SK-N-SH treated with all-trans-retinoic acid at 6 μM for 48 hours (cell line): ENCODE measurements at regions not wholly inside any gene's neighbourhood (a gene's known extent, or its start where the extent isn't known, plus 50 kb on each side); places are given as distances from the start of the nearest gene placed in this dataset.

Source experiments
- ARNTL ChIP-seq: fragments of 450-650 bp; formaldehyde crosslinking; IDR thresholded peaks from 2 replicates; pipeline ENCODE4 v1.5.0; 2020; ENCODE audit warnings: low read depth, mild to moderate bottlenecking, moderate library complexity, borderline replicate concordance
- BACH2 ChIP-seq: fragments of 250-450 bp; sonication (Bioruptor Pico); IDR thresholded peaks from 2 replicates; pipeline ENCODE4 v1.9.0; 2021; ENCODE audit warnings: mild to moderate bottlenecking, borderline replicate concordance
- ESRRG ChIP-seq: fragments of 250-450 bp; sonication (Bioruptor Pico); IDR thresholded peaks from 2 replicates; pipeline ENCODE4 v1.6.1; 2021; ENCODE audit warnings: mild to moderate bottlenecking
- GLIS3 ChIP-seq: fragments of 250-450 bp; sonication (Bioruptor Pico); IDR thresholded peaks from 2 replicates; pipeline ENCODE4 v1.5.0; 2020; ENCODE audit warnings: mild to moderate bottlenecking, moderate library complexity
- ZFP3 ChIP-seq: fragments of 250-450 bp; sonication (Bioruptor Pico); IDR thresholded peaks from 2 replicates; pipeline ENCODE4 v1.5.0; 2020; ENCODE audit warnings: mild to moderate bottlenecking, moderate library complexity
- ZNF8 ChIP-seq: fragments of 450-650 bp; formaldehyde crosslinking; IDR thresholded peaks from 2 replicates; pipeline ENCODE4 v1.5.0; 2020; ENCODE audit warnings: mild to moderate bottlenecking, moderate library complexity
- TF ChIP-seq, protein P1 (sequence below): fragments of 250-450 bp; sonication (Bioruptor Pico); IDR thresholded peaks from 2 replicates; pipeline ENCODE4 v1.5.1; 2020; ENCODE audit warnings: low read depth, mild to moderate bottlenecking, moderate library complexity
- TF ChIP-seq, protein P2 (sequence below): fragments of 250-450 bp; sonication (Bioruptor Pico); IDR thresholded peaks from 2 replicates; pipeline ENCODE4 v1.5.1; 2021; ENCODE audit warnings: mild to moderate bottlenecking, moderate library complexity

DNA sequence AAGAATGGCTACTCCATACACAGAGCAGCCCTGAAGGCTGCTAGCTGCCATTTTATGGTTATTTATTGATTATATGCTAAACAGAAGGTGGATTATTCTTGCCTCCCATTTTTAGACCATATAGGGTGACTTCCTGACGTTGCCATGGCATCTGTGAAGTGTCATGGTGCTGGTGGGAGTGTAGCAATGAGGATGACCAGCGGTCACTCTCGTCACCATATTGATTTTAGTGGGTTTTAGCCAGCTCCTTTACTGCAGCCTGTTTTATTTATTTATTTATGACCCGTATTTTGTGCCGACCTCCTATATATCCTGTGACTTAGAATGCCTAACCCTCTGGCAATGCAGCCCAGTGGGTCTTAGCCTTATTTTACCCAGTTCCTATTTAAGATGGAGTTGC is 553.9 kb downstream of the TNS1 start:
- TF ChIP-seq ZFP3 (no peak), GLIS3 (CRISPR knock-in tag) (no peak), ARNTL (CRISPR knock-in tag) (no peak), ZNF8 (CRISPR knock-in tag) (no peak), ESRRG (CRISPR knock-in tag) (no peak), BACH2 (no peak)
- TF ChIP-seq, protein P1, sequence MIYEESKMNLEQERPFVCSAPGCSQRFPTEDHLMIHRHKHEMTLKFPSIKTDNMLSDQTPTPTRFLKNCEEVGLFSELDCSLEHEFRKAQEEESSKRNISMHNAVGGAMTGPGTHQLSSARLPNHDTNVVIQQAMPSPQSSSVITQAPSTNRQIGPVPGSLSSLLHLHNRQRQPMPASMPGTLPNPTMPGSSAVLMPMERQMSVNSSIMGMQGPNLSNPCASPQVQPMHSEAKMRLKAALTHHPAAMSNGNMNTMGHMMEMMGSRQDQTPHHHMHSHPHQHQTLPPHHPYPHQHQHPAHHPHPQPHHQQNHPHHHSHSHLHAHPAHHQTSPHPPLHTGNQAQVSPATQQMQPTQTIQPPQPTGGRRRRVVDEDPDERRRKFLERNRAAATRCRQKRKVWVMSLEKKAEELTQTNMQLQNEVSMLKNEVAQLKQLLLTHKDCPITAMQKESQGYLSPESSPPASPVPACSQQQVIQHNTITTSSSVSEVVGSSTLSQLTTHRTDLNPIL (CRISPR knock-in tag) = no peak
- TF ChIP-seq, protein P2, sequence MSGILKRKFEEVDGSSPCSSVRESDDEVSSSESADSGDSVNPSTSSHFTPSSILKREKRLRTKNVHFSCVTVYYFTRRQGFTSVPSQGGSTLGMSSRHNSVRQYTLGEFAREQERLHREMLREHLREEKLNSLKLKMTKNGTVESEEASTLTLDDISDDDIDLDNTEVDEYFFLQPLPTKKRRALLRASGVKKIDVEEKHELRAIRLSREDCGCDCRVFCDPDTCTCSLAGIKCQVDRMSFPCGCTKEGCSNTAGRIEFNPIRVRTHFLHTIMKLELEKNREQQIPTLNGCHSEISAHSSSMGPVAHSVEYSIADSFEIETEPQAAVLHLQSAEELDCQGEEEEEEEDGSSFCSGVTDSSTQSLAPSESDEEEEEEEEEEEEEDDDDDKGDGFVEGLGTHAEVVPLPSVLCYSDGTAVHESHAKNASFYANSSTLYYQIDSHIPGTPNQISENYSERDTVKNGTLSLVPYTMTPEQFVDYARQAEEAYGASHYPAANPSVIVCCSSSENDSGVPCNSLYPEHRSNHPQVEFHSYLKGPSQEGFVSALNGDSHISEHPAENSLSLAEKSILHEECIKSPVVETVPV (CRISPR knock-in tag) = no peak
